ENCODE measurements at regions not wholly inside any gene's neighbourhood (a gene's known extent, or its start where the extent isn't known, plus 50 kb on each side); places are given as distances from the start of the nearest gene placed in this dataset.
"Not testable (repeated sequence)": the region's sequence is repeated elsewhere in the genome, so short reads cannot be mapped to it uniquely, and the experiment has no call there.

DNA sequence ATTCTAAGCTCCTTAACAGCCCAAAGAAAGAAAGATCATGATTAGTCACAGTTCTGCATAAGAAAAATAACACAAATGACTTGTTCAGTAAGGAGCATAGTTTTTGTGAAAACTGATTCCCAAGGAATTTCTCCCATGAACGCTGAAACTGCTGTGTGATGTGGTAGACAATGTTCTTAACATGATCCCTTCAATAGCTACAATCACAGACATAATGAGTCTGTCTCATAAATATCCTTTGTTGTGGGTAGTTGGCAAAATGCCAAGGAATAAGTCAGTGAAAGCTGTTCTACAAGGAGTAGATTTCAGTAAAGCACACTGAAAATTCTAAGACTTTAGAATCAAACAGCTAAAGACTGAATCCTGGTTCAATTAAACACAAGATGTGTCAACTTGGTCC lies 404.8 kb downstream of the HLX start:
- no peak for DNase-seq (ENCODE audit: extremely low spot score)
- CTCF ChIA-PET, result interaction anchor here (1.7 kb wide), 1 partner anchor 20 kb away, joined by 8 read pairs; no protein-coding TSS in a partner anchor
- TF ChIP-seq HDGF (IDR thresholded peaks at IDR 0.05; ENCODE audit: borderline replicate concordance) (no peak), CTBP1 (IDR thresholded peaks at IDR 0.05; ENCODE audit: borderline replicate concordance) (peak; percentile 51; the same call in 1 of the 2 replicates)
- TF ChIP-seq, protein P1, sequence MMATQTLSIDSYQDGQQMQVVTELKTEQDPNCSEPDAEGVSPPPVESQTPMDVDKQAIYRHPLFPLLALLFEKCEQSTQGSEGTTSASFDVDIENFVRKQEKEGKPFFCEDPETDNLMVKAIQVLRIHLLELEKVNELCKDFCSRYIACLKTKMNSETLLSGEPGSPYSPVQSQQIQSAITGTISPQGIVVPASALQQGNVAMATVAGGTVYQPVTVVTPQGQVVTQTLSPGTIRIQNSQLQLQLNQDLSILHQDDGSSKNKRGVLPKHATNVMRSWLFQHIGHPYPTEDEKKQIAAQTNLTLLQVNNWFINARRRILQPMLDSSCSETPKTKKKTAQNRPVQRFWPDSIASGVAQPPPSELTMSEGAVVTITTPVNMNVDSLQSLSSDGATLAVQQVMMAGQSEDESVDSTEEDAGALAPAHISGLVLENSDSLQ (IDR thresholded peaks at IDR 0.05), result peak; percentile 55
- POLR2A ChIA-PET, result interaction anchor here (0.6 to 1.3 kb wide), 2 partner anchors 14 to 20 kb away, joined by 3 read pairs; no protein-coding TSS in a partner anchor

DNA sequence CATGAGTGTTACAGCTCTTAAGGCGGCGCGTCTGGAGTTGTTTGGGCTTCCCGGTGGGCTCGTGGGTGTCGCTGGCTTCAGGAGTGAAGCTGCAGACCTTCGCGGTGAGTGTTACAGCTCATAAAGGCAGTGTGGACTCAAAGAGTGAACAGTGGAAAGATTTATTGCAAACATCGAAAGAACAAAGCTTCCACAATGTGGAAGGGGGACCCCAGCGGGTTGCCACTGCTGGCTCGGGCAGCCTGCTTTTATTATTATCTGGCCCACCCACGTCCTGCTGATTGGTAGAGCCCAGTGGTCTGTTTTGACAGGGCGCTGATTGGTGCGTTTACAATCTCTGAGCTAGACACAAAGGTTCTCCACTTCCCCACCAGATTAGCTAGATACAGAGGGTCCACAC lies 405.7 kb downstream of the HLX start:
- DNase-seq (ENCODE audit: extremely low spot score), result not testable (repeated sequence)
- ChIA-PET POLR2A (interaction anchor here (1.3 kb wide), 1 partner anchor 21 kb away, joined by 3 read pairs; no protein-coding TSS in a partner anchor), CTCF (interaction anchor here (0.6 to 1.7 kb wide), 2 partner anchors 21 to 1662 kb away, joined by 3 to 8 read pairs; no protein-coding TSS in a partner anchor)
- TF ChIP-seq L3MBTL2 (conservative IDR thresholded peaks at IDR 0.05), result peak; percentile 2; the same call in 1 of the 2 replicates

DNA sequence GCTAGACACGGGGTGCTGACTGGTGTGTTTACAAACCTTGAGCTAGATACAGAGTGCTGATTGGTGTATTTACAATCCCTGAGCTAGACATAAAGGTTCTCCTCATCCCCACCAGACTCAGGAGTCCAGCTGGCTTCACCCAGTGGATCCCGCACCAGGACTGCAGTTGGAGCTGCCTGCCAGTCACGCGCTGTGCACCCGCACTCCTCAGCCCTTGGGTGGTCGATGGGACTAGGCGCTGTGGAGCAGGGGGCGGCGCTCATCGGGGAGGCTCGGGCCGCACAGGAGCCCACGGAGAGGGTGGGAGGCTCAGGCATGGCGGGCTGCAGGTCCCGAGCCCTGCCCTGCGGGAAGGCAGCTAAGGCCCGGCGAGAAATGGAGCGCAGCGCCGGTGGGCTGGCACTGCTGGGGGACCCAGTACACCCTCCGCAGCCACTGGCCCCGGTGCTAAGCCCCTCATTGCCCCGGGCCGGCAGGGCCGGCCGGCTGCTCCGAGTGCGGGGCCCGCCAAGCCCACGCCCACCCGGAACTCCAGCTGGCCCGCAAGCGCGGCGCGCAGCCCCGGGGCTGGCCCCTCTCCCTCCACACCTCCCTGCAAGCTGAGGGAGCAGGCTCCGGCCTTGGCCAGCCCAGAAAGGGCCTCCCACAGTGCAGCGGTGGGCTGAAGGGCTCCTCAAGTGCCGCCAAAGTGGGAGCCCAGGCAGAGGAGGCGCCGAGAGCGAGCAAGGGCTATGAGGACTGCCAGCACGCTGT lies 406.4 kb downstream of the HLX start:
- CTCF ChIA-PET; DNase-seq (ENCODE audit: extremely low spot score): not testable (repeated sequence)
- POLR2A ChIA-PET, result interaction anchor here (1.3 kb wide), 1 partner anchor 22 kb away, joined by 3 read pairs; no protein-coding TSS in a partner anchor

DNA sequence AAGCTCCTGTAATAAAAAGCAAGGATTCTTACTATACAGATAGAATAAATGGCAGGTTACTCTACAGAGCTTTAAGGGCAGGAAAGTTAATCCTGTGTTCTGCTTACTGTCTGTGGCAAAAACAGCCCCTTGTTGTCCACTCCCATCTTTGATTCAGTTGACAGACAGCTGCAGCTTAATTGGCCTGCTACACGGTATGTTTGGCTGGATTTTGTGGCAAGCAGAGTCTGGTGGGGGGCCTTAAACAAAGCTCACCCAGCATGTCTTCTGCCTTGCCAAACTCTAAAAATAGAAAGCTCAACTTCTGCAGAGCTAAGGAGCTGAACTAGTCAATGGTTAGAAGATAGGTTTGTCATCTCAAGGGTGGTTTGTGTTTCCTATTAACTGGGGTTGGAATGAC lies 407.2 kb downstream of the HLX start:
- CTCF ChIA-PET, result no interaction called here
- TF ChIP-seq FOXK2 (IDR thresholded peaks at IDR 0.05), result no peak
- TF ChIP-seq, protein P1 (IDR thresholded peaks at IDR 0.05), result peak; percentile 76
- no peak for DNase-seq (ENCODE audit: extremely low spot score)

DNA sequence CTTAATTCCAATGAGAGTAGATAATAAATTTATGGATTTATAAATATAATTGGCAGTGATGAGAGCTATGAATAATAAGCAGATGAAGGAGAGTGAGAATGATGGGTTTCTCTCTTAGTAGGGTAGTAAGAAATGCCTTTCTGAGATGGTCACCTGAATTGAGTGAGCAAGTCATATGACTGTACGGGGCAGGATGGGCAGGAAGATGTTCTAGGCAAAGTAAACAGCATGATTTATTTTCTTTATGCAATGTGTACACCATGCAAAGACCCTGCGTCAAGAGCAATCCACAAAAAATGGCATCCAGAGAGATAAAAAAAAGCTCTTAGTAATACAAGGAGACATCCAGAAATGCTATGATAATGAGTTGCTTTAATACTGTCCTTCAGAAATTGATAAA lies 409.9 kb downstream of the HLX start:
- POLR2A ChIA-PET, result no interaction called here
- no peak for DNase-seq (ENCODE audit: extremely low spot score)
- CTCF ChIA-PET, result no interaction called here
- TF ChIP-seq CTBP1 (IDR thresholded peaks at IDR 0.05; ENCODE audit: borderline replicate concordance) (no peak), SP1 (IDR thresholded peaks at IDR 0.05) (no peak), LEF1 (IDR thresholded peaks at IDR 0.05; ENCODE audit: borderline replicate concordance) (no peak), ZNF384 (IDR thresholded peaks at IDR 0.05) (no peak), BHLHE40 (IDR thresholded peaks at IDR 0.05; ENCODE audit: borderline replicate concordance) (no peak), L3MBTL2 (conservative IDR thresholded peaks at IDR 0.05) (no peak), FOXK2 (IDR thresholded peaks at IDR 0.05) (no peak), FOXA1 (IDR thresholded peaks at IDR 0.05) (no peak)
- TF ChIP-seq, protein P1 (IDR thresholded peaks at IDR 0.05), result no peak

More for the DNA sequence above, 407.2 kb downstream of the HLX start:
- POLR2A ChIA-PET, result no interaction called here

DNA sequence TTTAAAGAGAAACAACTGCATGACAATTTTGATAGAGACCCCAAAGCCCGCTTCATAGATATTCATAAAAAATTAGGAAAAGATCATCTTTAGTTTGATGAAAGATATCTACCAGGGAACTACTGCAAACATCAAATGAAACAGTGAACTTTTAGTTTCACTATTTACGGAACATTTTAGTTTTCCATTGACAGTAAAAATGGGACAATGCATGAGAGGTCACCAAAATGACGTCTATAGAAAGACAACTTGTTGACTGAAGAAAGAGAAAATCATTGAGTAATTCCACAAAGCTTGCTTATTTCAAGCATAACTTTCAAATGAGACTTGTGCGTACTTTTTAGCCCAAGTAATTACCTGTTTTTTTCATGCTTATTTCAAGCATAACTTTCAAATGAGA lies 411.4 kb downstream of the HLX start:
- TF ChIP-seq, protein P1 (IDR thresholded peaks at IDR 0.05), result no peak
- TF ChIP-seq CTBP1 (IDR thresholded peaks at IDR 0.05; ENCODE audit: borderline replicate concordance) (no peak), FOXA1 (IDR thresholded peaks at IDR 0.05) (no peak), TARDBP (IDR thresholded peaks at IDR 0.05) (no peak), LEF1 (IDR thresholded peaks at IDR 0.05; ENCODE audit: borderline replicate concordance) (no peak)
- POLR2A ChIA-PET, result no interaction called here
- CTCF ChIA-PET, result no interaction called here
- no peak for DNase-seq (ENCODE audit: extremely low spot score)

DNA sequence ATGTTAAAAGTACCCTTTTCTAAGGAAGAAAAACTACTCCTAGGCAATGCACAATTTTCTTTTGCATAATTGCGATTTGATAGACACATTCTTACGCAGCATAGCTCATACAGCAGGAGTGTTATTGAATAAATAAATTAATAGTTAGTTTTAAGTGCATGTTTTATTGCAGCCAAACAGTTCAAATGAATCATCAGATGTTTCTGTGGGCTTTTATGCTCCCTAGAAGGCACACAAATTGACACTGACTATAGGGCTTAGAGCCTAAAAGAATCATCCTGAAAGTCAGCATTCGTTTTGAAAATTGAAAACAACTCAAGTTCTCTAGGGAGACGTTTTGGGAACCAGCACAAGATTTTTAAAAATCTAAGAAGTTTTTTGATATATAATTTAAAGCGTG lies 411.9 kb downstream of the HLX start:
- DNase-seq (ENCODE audit: extremely low spot score), result no peak
- CTCF ChIA-PET, result no interaction called here
- POLR2A ChIA-PET, result no interaction called here
- TF ChIP-seq ZNF384 (IDR thresholded peaks at IDR 0.05) (no peak), FOXA1 (IDR thresholded peaks at IDR 0.05) (no peak), TARDBP (IDR thresholded peaks at IDR 0.05) (no peak), NFRKB (IDR thresholded peaks at IDR 0.05) (no peak), BHLHE40 (IDR thresholded peaks at IDR 0.05; ENCODE audit: borderline replicate concordance) (no peak), FOXK2 (IDR thresholded peaks at IDR 0.05) (no peak), LEF1 (IDR thresholded peaks at IDR 0.05; ENCODE audit: borderline replicate concordance) (no peak), L3MBTL2 (conservative IDR thresholded peaks at IDR 0.05) (no peak), FOXM1 (IDR thresholded peaks at IDR 0.05; ENCODE audit: borderline replicate concordance) (no peak)

Data from HEK293T (cell line).